CMK (cell line): ENCODE measurements at regions not wholly inside any gene's neighbourhood (a gene's known extent, or its start where the extent isn't known, plus 50 kb on each side); places are given as distances from the start of the nearest gene placed in this dataset.

Experiments used
- DNase-seq: peaks from one replicate; pipeline ENCODE4 v3.0.0-alpha.2; 2010; ENCODE audit warnings: low read depth

DNA sequence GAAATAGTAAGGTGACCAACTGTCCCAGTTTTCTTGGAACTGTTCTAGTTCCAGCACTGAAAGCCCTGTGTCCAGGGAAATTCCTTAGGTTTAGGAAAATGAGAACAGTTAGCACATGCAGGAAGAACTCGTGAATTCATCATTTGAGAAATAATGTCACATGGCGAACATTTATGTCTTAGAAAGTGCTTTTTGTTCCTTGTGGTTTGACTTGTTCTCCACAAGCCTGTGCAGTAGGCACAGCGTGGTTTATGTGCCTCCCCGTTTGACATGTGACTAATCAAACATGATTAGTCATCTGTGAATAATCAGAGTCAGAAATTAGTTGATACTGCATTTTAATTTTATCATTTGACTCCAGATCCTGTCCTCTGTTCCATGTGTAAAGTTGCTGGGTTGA is 556.0 kb upstream of the CPEB2 start:
- DNase-seq, result no peak

DNA sequence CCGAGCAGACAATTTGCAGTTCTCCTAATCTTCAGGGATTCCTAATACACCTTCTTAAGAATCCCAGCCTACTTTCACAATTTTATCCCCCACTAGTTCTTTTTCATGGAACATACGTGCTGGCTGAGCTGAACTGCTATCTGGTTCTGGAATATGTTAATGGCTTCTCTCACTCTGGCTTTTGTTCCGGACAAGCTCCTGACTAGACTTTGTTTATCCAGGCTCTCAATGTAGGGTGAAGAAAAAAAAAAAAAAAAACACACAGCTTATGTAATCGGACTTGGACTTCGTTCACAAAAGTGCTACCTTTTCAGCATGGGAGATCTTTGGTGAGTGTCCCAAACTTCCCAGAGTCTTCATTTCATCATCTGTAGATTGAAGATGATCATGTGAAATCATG is 555.4 kb upstream of the CPEB2 start:
- DNase-seq, result no peak

DNA sequence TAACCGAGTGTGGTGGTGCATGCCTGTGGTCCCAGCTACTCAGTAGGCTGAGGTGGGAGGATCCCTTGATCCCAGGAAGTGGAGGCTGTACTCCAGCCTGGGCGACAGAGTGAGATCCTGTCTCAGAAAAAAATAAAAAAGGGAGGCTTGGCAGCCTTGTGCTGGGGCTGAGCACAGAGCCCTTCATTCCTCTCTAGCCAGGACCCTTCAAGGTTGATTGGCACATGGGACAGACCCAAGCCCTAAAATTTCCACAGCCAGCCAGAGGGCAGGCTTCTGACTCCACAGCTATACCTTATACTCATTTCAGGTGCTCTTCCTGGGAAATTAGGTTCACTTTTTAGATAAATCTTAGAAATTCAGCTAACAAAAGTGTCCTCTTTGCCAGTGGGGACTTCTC is 553.0 kb upstream of the CPEB2 start:
- DNase-seq, result no peak

DNA sequence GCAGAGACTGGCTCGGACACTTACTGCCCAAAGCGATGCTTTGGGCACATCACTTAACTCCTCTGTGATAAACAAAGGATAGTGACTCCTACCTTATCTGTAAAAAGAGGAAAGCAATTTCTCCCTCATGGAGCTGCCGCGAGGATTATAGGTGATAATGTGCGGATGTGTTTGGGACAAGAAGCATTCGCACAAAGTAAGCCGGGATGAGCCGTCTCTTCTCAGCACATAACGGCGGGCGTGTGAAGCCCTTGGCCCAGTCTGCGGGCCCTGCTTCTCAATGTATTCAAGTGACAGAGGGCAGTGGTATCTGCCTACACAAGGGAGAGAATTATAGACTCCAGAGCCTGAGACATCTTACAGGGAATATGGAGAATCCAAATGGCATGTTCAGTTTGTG is 550.3 kb upstream of the CPEB2 start:
- DNase-seq, result no peak

DNA sequence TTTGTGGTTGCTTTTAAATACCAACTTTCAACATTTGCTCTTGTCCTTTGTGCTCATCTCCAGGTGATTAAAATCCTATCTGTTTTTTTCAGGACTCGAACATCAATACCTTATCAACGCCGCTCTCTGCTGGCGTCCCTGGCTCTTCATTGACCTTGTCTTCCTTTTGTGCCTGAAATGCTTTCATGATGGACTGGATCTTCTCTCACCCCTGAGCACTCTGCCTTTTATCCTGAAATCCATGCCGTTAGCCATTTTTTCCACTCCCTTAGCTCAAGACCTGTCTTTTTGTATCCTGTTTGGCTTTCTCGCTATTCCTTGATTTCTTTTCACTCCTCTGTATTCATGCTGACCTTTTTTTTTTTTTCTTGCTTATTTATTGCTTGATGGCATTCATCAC is 549.5 kb upstream of the CPEB2 start:
- DNase-seq, result no peak

DNA sequence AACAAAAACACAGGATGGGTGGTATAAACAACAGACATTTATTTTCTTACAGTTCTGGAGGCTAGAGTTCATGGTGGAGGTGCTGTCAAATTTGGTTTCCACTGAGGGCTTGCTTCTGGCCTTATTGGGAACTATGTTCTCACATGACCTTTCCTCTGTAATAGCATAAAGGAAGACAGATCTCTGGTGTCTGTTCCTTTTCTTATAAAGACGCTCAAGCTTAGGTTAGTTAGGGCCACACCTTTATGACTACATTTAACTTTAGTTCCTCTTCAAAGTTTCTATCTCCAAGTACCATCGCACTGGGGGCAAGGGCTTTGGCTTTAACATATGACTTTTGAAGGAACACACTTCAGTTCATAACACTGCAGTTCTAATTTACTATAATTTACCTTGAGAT is 543.8 kb upstream of the CPEB2 start:
- no peak for DNase-seq

DNA sequence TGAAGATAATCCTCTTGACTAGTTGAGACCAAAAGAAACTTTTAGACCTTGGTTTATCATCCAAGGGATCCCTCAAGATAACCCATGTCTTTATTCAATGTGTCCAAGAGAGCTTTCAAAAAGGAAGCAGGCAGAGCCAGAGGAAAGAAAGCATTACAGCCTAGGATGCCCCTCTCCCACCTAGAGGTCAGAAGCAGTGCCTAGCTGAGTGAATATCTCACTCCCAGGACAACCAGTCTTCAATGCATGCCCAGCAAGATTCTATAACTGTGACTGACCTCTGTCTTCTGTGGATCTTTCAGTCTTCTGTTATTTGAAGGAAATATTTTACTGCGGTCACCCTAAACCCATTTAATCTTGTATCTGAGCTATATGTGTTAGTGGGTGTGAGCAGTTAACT is 537.2 kb upstream of the CPEB2 start:
- no peak for DNase-seq

DNA sequence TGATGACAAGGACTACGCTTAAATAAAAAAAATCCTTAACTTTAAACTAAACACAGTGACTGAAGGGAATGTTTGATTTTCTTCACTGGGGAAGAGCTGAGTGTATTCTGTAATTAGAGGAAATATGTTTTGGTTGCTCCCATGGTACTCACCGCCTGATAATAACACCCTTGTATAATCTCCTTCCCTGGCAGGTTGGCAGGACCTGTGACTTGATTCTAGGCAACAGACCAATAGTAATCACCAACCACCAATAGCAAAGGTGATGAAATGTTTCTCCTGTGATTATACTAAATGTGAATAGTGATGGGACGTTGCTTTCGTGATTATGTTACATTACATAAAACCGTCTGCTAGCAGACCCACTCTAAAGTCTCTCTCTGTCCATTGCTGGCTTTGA is 536.8 kb upstream of the CPEB2 start:
- DNase-seq, result no peak

DNA sequence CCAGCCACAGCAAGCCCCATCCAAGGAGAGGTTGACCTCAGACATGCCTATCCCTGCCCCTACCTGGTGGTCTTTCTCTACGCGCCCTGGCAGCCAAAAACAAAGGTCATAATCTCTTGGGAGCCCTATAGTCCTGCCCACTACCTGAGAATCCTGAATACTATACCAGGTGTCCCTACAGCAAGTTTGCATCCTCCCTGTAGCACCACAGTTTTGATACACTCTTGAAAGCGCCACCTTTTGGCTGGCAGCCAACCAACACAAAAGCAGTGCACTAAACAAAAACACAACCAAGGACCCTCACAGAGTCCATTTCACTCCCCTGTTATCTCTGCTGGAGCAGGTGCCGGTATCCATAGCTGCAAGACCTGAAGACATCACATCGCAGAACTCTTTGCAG is 523.8 kb upstream of the CPEB2 start:
- no peak for DNase-seq

DNA sequence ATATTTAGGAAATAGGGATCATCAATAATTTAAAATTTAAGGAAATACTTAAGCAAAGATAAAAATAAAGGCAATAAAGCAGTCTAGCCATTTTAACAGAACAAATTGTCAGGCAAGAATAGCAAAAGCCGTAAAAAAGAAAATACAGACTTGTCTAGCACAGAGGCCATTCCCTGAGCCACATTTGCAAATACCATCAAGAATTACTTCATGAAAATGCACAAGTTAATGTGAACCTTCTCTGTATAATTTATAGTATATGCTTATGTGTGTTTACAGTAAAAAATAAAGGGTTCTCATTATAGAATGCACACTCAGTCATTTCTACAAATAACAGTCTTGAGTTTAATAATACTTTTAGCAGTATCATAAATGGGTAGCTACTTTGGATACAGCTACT is 505.9 kb upstream of the CPEB2 start:
- DNase-seq, result no peak

DNA sequence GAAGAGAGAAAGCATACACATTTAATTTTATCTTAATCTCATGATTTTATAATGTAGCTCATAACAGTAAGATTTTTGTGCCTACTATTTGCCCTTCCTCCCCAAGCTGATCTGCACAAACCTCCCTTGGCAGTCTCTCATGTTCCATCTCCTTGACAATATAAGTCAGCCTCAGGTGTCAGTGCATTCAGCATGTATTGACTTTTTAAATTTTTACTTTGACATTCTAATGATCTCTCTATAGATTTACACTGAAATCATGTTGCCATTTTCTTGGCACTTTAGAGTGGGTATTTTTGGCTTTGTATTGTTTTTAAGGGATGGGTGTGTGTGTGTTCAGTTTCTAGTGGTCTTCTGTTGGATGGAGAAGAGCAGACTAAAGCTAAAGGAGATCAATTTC is 505.3 kb upstream of the CPEB2 start:
- DNase-seq, result no peak

DNA sequence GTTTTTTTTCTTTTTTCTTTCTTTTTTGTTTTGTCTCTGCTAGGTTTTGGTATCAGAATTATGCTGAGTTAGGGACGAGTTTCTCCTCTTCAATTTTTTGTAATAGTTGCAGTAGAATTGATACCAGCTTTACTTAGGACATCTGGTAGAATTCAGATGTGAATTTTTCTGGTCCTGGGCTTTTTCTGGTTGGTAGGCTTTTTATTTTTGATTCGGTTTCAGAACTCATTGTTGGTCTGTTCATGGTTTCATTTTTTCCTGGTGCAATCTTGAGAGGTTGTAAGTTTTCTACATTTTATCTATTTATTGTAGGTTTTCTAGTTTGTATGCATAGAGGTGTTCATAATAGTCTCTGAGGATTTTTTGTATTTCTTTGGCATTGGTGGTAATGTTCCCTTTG is 498.1 kb upstream of the CPEB2 start:
- DNase-seq, result no peak

DNA sequence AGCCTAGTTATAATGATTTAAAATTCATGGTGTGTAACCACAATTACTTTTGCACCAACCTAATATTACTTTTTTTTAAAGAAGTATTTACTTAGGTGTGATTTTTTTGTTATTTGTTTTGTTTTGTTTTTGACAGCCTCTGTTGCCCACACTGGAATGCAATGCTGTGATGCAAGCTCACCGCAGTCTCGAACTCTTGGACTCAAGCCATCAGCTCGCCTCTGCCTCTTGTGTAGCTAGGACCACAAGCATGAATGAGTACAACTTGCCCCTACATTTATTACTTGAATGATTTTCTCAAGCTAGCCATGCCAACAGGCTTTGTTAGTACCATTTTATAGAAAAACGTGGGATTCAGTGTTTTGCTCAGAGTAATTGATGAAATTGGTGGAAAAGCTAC is 488.8 kb upstream of the CPEB2 start:
- no peak for DNase-seq

DNA sequence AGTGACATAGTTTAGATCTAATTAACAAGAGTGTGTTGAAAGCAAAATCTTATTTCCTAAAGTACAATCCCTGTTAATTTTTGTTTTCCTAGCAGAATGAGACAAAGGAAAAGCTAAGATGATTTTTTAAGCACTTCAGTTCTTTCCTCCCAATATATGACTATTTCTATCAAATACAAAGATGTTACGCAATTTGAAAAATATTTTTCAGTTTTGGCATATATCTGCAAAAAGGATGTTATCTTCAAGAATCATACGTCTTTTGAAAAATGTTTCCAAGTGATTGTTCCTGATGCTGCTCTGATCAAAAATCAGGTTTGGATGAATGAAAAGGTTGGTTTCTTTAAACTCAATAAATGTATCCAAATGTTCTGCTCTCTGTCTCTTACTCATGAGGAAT is 486.7 kb upstream of the CPEB2 start:
- no peak for DNase-seq

DNA sequence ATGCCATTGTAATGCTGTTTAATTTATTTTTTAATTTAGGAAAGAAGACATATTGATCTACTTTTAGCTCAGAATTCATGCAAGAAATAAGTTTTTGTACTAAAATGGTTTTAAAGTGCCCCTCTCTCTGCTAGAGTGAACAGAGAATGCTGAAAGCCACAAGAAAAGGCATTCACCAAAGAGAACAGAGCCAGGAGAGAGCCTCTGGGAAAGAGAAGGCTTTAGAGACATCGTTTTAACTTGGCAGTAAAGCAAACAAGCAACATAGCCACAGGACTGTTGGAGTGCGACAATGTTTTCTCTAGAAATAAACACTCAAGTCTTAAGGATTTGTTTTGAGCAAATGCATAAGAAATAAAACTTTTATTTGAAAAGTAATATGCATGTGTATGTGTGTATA is 484.1 kb upstream of the CPEB2 start:
- no peak for DNase-seq

DNA sequence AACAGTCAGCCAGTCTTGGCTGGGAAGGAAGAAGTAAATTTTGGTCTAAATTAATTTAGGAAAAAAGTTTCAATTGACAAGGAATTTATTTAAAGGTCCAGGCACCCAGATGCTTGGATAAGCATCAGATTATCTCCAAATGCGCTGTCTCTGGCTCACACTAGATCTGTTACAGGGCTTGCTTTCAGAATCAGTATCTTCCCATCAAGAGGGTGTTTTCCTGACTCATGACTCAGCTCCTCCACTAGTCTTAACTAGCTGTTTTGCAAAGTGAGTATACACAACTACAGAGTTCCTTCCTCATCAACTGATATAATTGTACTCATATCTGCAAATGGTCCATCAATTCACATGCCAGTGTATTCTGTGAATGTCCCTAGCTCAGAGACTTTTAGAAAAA is 482.1 kb upstream of the CPEB2 start:
- no peak for DNase-seq

DNA sequence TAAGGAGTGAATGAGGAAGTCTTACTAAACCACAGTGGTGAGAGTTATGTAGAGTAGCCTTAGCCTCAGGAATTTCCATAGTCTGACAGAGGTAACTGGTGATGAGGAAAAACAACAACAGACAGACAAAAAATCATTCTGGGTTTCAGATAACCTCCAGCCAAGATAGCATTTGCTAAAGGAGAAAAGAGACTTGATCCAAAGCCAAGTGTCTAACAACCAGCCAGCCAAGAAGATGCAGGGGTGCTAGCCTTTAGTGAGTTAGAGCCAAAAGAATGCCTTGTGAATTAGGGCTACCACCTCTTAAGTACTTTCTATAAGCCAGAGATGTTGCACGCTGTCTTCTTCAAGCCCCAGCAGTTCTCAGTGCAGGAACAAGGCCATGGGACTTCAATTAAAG is 478.0 kb upstream of the CPEB2 start:
- DNase-seq, result no peak

DNA sequence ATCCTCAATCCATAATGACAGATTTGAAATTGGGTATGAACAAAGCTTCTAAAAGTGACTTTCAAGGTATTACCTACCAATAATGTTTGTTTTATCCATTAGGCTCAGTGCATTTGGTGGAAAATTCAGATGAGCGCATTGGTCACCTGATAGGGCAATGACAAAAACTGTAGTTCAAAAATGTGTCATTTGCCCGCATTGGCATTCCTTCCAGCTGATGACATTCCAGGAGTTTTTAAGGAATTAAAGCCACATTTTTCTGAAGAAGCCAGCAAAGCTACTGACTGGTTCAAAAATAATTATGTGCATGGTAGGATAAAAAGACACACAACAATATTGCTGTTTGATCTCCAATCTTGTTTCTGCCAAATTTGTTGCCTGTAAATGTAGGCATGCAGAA is 473.4 kb upstream of the CPEB2 start:
- no peak for DNase-seq

DNA sequence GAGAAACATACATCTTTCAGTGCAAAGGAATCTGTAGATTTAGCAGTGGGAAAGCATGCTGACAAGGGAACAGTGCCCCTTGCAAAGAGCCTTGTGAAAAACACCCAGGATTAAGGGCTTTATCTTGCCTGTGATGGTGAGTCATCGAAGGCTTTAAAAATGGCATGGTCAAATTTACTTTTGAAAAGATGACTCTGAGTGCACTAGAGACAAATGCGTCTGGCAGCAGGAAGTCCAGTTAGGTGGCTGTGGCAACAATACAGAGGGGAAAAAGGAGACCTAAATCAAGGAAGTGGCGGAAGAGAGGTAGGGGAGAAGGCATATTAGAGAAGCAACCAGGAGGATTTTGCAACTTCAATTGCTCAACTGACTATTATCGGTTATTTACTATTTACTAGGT is 472.6 kb upstream of the CPEB2 start:
- DNase-seq, result no peak

DNA sequence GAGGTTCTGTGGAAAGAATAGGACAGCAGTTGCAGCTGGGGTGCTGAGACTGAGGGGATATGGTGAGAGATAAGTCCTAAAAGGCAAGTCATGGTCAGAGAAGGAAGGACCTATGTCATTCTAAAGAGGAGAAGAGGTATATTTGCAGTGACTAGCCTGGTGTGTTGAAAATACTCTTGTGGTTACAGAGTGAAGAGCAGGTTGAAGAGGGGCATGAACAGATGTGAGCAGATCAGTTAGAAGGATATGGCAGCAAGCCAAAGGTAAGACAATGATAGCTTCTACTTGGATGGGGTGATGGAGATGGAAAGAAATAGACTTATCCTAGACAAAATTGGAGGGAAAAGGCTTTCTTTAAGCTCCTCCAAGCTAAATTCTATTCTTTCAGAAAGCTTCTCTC is 469.8 kb upstream of the CPEB2 start:
- DNase-seq, result no peak

DNA sequence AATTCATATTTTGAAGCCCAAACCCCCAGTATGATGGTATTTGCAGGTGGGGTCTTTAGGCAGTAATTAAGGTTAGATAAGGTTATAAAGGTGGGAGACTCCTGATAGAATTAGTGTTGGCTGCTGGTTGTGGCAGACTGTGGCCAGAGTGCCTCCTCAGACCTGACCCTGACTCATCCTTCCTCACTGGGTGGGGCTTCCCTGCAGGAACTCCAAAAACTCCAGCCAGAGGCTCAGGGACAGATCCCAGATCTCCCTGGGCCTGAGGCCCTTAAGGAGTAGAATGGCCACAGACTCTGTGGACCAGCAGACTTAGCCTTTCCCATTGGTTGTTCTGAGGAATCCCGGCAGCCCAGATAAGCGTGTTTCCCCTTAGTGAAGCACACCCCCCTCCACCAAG is 463.0 kb upstream of the CPEB2 start:
- no peak for DNase-seq

DNA sequence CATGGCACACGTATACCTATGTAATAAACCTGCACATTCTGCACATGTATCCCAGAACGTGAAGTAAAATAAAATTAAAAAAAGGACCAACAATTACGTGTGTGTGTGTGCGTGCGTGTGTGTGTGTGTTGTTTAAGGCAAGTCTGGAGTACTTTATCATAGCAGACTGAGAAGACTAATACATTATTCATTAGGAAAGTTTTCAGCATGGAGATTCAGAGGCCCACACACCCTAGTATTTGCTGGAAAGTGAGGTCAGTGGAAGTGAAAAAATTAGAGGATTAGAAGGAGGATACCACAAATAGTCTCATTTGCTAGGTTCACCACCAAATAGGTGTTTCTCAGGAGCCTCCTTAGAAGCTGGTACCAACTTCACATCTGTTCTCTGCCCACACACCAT is 457.1 kb upstream of the CPEB2 start:
- no peak for DNase-seq

DNA sequence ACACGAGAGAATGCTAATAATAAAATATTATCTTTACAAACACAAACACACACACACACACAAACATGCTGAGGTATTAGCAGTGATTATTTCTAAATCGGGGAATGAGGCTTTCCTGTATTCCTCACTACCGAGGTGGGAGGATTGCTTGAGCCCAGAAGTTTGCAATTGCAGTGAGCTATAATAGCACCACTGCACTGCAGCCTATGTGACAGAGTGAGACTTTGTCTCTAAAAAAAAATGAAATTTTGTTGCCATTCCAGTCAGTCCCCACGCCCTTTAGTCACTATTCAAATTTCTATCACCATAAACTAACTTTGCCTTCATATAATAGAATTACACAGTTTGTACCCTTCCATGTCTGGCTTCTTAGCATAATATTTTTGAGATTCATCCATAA is 456.5 kb upstream of the CPEB2 start:
- DNase-seq, result no peak

DNA sequence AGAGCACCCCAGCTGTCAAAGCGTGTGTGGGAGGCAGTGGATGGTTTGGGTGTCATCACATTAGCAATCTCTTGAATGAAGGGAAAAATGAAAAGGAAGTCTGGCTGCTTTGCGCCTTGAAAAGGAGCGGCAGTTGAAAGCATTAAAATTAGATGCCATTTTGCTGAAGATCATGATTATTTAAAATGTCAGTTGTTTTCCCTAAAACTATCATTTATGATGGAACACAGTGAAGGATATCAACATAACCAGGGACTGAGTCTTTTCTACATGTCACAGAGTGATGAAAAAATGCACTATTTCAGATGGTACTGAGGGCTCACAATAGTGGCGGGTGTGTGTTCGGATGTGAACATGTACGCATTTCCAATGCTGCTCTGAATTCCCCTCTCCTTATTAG is 450.2 kb upstream of the CPEB2 start:
- no peak for DNase-seq

DNA sequence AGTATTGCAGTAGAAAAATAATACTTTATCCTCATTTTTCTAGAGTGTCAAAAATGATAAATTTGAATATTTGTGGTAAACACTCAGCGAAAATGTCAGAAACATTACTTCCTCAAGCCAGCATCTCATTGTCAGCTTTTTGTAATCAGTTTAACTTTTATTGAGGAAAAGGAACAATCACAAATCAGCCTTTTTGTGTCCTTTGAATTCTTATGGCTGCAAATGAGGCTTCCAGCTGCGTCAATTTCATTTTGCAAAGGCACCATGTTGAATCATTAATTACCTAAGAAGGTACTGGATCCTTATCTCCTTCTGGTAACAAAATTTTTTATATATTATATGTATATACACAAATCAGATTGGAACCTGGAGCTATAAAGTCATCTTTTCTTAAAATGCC is 442.6 kb upstream of the CPEB2 start:
- no peak for DNase-seq

DNA sequence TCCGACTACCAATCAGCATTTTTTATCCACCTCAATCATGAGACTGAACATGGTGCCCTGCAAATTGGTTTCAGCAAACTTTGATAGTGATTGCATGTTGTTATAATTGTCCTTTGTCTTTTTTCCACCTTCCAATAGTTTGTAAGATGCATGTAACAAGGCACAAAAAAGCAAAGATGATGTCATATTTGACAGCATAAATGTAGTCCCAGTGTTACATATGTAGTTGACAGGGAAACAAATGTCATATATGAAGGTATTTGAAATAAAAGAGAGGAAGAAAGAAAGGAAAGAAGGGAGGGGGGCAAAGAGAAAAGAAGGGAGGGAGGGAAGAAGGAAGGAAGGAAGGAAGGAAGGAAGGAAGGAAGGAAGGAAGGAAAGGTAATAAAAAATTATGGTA is 441.7 kb upstream of the CPEB2 start:
- DNase-seq, result no peak
